ENCODE measurements at regions not wholly inside any gene's neighbourhood (a gene's known extent, or its start where the extent isn't known, plus 50 kb on each side); places are given as distances from the start of the nearest gene placed in this dataset.

GRCh38 chr9:103068753-103069152 is 73.6 kb downstream of the CYLC2 start:
- H3K36me3 ChIP-seq (ENCODE audit: control insufficient read depth, insufficient read depth, low read length, severe bottlenecking) = no peaks in the 10 kb centered on the region
- H3K4me3 ChIP-seq (ENCODE audit: low read length) = no peak overlapping the region
- no peaks in the 10 kb centered on the region for H3K9me3 ChIP-seq (ENCODE audit: control insufficient read depth, low read length)

GRCh38 chr9:103078581-103078980 is 83.4 kb downstream of the CYLC2 start:
- H3K9me3 ChIP-seq (ENCODE audit: control insufficient read depth, low read length) = peaks cover 7% of the 10 kb centered on the region
- H3K36me3 ChIP-seq (ENCODE audit: control insufficient read depth, insufficient read depth, low read length, severe bottlenecking) = no peaks in the 10 kb centered on the region
- H3K27me3 ChIP-seq (replicated peaks; ENCODE audit: control insufficient read depth, insufficient read depth, low read length) = no peaks in the 10 kb centered on the region
- no peak overlapping the region for H3K9ac ChIP-seq (ENCODE audit: low read length)
- DNase-seq (ENCODE audit: low read depth) = no peak
- H3K4me3 ChIP-seq (ENCODE audit: low read length) = no peak overlapping the region
- no peaks in the 10 kb centered on the region for H3K4me1 ChIP-seq (ENCODE audit: control insufficient read depth, insufficient read depth, low read length)

More at GRCh38 chr9:103068753-103069152, 73.6 kb downstream of the CYLC2 start:
- no peaks in the 10 kb centered on the region for H3K27me3 ChIP-seq (replicated peaks; ENCODE audit: control insufficient read depth, insufficient read depth, low read length)
- no peak overlapping the region for H3K9ac ChIP-seq (ENCODE audit: low read length)
- no peaks in the 10 kb centered on the region for H3K4me1 ChIP-seq (ENCODE audit: control insufficient read depth, insufficient read depth, low read length)
- DNase-seq (ENCODE audit: low read depth) = no peak

GRCh38 chr9:103082494-103082893 is 87.4 kb downstream of the CYLC2 start:
- Histone ChIP-seq H3K9me3 (ENCODE audit: control insufficient read depth, low read length) (peaks cover 3% of the 10 kb centered on the region), H3K4me1 (ENCODE audit: control insufficient read depth, insufficient read depth, low read length) (no peaks in the 10 kb centered on the region), H3K36me3 (ENCODE audit: control insufficient read depth, insufficient read depth, low read length, severe bottlenecking) (no peaks in the 10 kb centered on the region), H3K9ac (ENCODE audit: low read length) (no peak overlapping the region), H3K4me3 (ENCODE audit: low read length) (no peak overlapping the region), H3K27me3 (replicated peaks; ENCODE audit: control insufficient read depth, insufficient read depth, low read length) (no peaks in the 10 kb centered on the region)
- no peak for DNase-seq (ENCODE audit: low read depth)

GRCh38 chr9:103089357-103089756 is 94.2 kb downstream of the CYLC2 start:
- Histone ChIP-seq H3K9me3 (ENCODE audit: control insufficient read depth, low read length) (peaks cover 3% of the 10 kb centered on the region), H3K4me3 (ENCODE audit: low read length) (no peak overlapping the region), H3K36me3 (ENCODE audit: control insufficient read depth, insufficient read depth, low read length, severe bottlenecking) (no peaks in the 10 kb centered on the region), H3K9ac (ENCODE audit: low read length) (no peak overlapping the region), H3K4me1 (ENCODE audit: control insufficient read depth, insufficient read depth, low read length) (no peaks in the 10 kb centered on the region), H3K27me3 (replicated peaks; ENCODE audit: control insufficient read depth, insufficient read depth, low read length) (no peaks in the 10 kb centered on the region)
- no peak for DNase-seq (ENCODE audit: low read depth)

GRCh38 chr9:103104101-103104500 is 109.0 kb downstream of the CYLC2 start:
- Histone ChIP-seq H3K4me1 (ENCODE audit: control insufficient read depth, insufficient read depth, low read length) (no peaks in the 10 kb centered on the region), H3K27me3 (replicated peaks; ENCODE audit: control insufficient read depth, insufficient read depth, low read length) (no peaks in the 10 kb centered on the region), H3K9me3 (ENCODE audit: control insufficient read depth, low read length) (peaks cover 5% of the 10 kb centered on the region), H3K9ac (ENCODE audit: low read length) (no peak overlapping the region), H3K36me3 (ENCODE audit: control insufficient read depth, insufficient read depth, low read length, severe bottlenecking) (no peaks in the 10 kb centered on the region), H3K4me3 (ENCODE audit: low read length) (no peak overlapping the region)
- DNase-seq (ENCODE audit: low read depth) = no peak

- Histone ChIP-seq H3K36me3 (ENCODE audit: control insufficient read depth, insufficient read depth, low read length, severe bottlenecking) (no peaks in the 10 kb centered on the region), H3K9ac (ENCODE audit: low read length) (no peak overlapping the region), H3K27me3 (replicated peaks; ENCODE audit: control insufficient read depth, insufficient read depth, low read length) (no peaks in the 10 kb centered on the region), H3K9me3 (ENCODE audit: control insufficient read depth, low read length) (peaks cover 3% of the 10 kb centered on the region), H3K4me1 (ENCODE audit: control insufficient read depth, insufficient read depth, low read length) (no peaks in the 10 kb centered on the region), H3K4me3 (ENCODE audit: low read length) (no peak overlapping the region)
- DNase-seq (ENCODE audit: low read depth) = no peak
Observed at GRCh38 chr9:103116246-103116645, 121.1 kb downstream of the CYLC2 start.

- no peak overlapping the region for H3K9ac ChIP-seq (ENCODE audit: low read length)
- H3K4me1 ChIP-seq (ENCODE audit: control insufficient read depth, insufficient read depth, low read length) = no peaks in the 10 kb centered on the region
- H3K36me3 ChIP-seq (ENCODE audit: control insufficient read depth, insufficient read depth, low read length, severe bottlenecking) = no peaks in the 10 kb centered on the region
- DNase-seq (ENCODE audit: low read depth) = no peak
- H3K27me3 ChIP-seq (replicated peaks; ENCODE audit: control insufficient read depth, insufficient read depth, low read length) = no peaks in the 10 kb centered on the region
- peaks cover 22% of the 10 kb centered on the region for H3K9me3 ChIP-seq (ENCODE audit: control insufficient read depth, low read length)
- no peak overlapping the region for H3K4me3 ChIP-seq (ENCODE audit: low read length)
Observed at GRCh38 chr9:103126494-103126893, 131.4 kb downstream of the CYLC2 start.

GRCh38 chr9:103139891-103140290 is 144.8 kb downstream of the CYLC2 start:
- Histone ChIP-seq H3K9ac (ENCODE audit: low read length) (no peak overlapping the region), H3K4me1 (ENCODE audit: control insufficient read depth, insufficient read depth, low read length) (no peaks in the 10 kb centered on the region), H3K27me3 (replicated peaks; ENCODE audit: control insufficient read depth, insufficient read depth, low read length) (no peaks in the 10 kb centered on the region), H3K36me3 (ENCODE audit: control insufficient read depth, insufficient read depth, low read length, severe bottlenecking) (no peaks in the 10 kb centered on the region), H3K4me3 (ENCODE audit: low read length) (no peak overlapping the region), H3K9me3 (ENCODE audit: control insufficient read depth, low read length) (no peaks in the 10 kb centered on the region)
- DNase-seq (ENCODE audit: low read depth) = no peak

- H3K9me3 ChIP-seq (ENCODE audit: control insufficient read depth, low read length) = peaks cover 12% of the 10 kb centered on the region
- no peak for DNase-seq (ENCODE audit: low read depth)
- H3K9ac ChIP-seq (ENCODE audit: low read length) = no peak overlapping the region
Observed at GRCh38 chr9:103152473-103152872, 157.3 kb downstream of the CYLC2 start.

GRCh38 chr9:103167530-103167929 is 172.4 kb downstream of the CYLC2 start:
- DNase-seq (ENCODE audit: low read depth) = no peak
- Histone ChIP-seq H3K27me3 (replicated peaks; ENCODE audit: control insufficient read depth, insufficient read depth, low read length) (no peaks in the 10 kb centered on the region), H3K4me1 (ENCODE audit: control insufficient read depth, insufficient read depth, low read length) (no peaks in the 10 kb centered on the region), H3K9ac (ENCODE audit: low read length) (no peak overlapping the region), H3K4me3 (ENCODE audit: low read length) (no peak overlapping the region), H3K36me3 (ENCODE audit: control insufficient read depth, insufficient read depth, low read length, severe bottlenecking) (no peaks in the 10 kb centered on the region), H3K9me3 (ENCODE audit: control insufficient read depth, low read length) (peaks cover 15% of the 10 kb centered on the region)

More at GRCh38 chr9:103152473-103152872, 157.3 kb downstream of the CYLC2 start:
- H3K36me3 ChIP-seq (ENCODE audit: control insufficient read depth, insufficient read depth, low read length, severe bottlenecking) = no peaks in the 10 kb centered on the region
- no peaks in the 10 kb centered on the region for H3K4me1 ChIP-seq (ENCODE audit: control insufficient read depth, insufficient read depth, low read length)
- H3K27me3 ChIP-seq (replicated peaks; ENCODE audit: control insufficient read depth, insufficient read depth, low read length) = no peaks in the 10 kb centered on the region
- H3K4me3 ChIP-seq (ENCODE audit: low read length) = no peak overlapping the region

- Histone ChIP-seq H3K4me1 (ENCODE audit: control insufficient read depth, insufficient read depth, low read length) (no peaks in the 10 kb centered on the region), H3K27me3 (replicated peaks; ENCODE audit: control insufficient read depth, insufficient read depth, low read length) (no peaks in the 10 kb centered on the region), H3K4me3 (ENCODE audit: low read length) (no peak overlapping the region), H3K9ac (ENCODE audit: low read length) (no peak overlapping the region), H3K9me3 (ENCODE audit: control insufficient read depth, low read length) (peaks cover 15% of the 10 kb centered on the region), H3K36me3 (ENCODE audit: control insufficient read depth, insufficient read depth, low read length, severe bottlenecking) (no peaks in the 10 kb centered on the region)
- no peak for DNase-seq (ENCODE audit: low read depth)
Observed at GRCh38 chr9:103168254-103168653, 173.1 kb downstream of the CYLC2 start.

GRCh38 chr9:103169798-103170197 is 174.7 kb downstream of the CYLC2 start:
- DNase-seq (ENCODE audit: low read depth) = no peak
- Histone ChIP-seq H3K9ac (ENCODE audit: low read length) (no peak overlapping the region), H3K4me1 (ENCODE audit: control insufficient read depth, insufficient read depth, low read length) (no peaks in the 10 kb centered on the region), H3K36me3 (ENCODE audit: control insufficient read depth, insufficient read depth, low read length, severe bottlenecking) (no peaks in the 10 kb centered on the region), H3K9me3 (ENCODE audit: control insufficient read depth, low read length) (peaks cover 15% of the 10 kb centered on the region), H3K4me3 (ENCODE audit: low read length) (no peak overlapping the region), H3K27me3 (replicated peaks; ENCODE audit: control insufficient read depth, insufficient read depth, low read length) (no peaks in the 10 kb centered on the region)

All from adipocyte (in vitro differentiated cells).